ENCODE measurements at regions not wholly inside any gene's neighbourhood (a gene's known extent, or its start where the extent isn't known, plus 50 kb on each side); places are given as distances from the start of the nearest gene placed in this dataset.

DNA sequence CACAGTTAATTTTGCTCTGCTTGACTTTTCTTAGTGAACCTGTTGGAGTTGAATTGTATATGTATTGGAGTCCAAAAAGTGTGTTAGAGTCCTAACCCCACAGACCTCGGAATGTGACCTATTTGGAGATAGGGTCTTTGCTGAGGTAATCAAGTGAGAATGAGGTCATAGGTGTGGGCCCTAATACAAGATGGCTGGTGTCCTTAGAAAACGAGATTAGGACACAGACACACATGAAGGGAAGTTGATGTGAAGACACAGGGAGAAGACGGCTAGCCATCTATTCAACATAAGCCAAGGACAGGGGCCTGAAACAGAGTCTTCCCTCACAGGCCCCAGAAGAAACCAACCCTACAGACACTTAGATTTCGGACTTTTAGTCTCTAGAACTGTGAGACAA, 260.6 kb upstream of the NEBL start:
- Histone ChIP-seq H3K4me1 (ENCODE audit: control insufficient read depth in 5 of 5, insufficient read depth in 5 of 5, low read length in 5 of 5) (peaks cover 0 to 4% (median 0%) of the 10 kb centered on the region in 5 donors), H3K9me3 (ENCODE audit: control insufficient read depth in 4 of 4, insufficient read depth in 3 of 4, low read length in 3 of 4) (peaks cover 0 to 3% (median 0%) of the 10 kb centered on the region in 4 donors), H3K9ac (ENCODE audit: insufficient read depth in 1 of 2, low read length in 2 of 2) (no peak overlapping the region), H3K4me3 (no peak overlapping the region), H3K36me3 (ENCODE audit: control insufficient read depth in 4 of 4, insufficient read depth in 4 of 4, low read length in 4 of 4) (no peaks in the 10 kb centered on the region), H3K27me3 (ENCODE audit: control insufficient read depth in 3 of 3, insufficient read depth in 3 of 3, low read length in 2 of 3) (no peaks in the 10 kb centered on the region), H3K27ac (ENCODE audit: low read depth in 1 of 2, low read length in 1 of 2) (no peak overlapping the region)
- DNase-seq (no peak), ATAC-seq (ENCODE audit: insufficient read depth, low FRiP score) (no peak)
- TF ChIP-seq, protein P1, sequence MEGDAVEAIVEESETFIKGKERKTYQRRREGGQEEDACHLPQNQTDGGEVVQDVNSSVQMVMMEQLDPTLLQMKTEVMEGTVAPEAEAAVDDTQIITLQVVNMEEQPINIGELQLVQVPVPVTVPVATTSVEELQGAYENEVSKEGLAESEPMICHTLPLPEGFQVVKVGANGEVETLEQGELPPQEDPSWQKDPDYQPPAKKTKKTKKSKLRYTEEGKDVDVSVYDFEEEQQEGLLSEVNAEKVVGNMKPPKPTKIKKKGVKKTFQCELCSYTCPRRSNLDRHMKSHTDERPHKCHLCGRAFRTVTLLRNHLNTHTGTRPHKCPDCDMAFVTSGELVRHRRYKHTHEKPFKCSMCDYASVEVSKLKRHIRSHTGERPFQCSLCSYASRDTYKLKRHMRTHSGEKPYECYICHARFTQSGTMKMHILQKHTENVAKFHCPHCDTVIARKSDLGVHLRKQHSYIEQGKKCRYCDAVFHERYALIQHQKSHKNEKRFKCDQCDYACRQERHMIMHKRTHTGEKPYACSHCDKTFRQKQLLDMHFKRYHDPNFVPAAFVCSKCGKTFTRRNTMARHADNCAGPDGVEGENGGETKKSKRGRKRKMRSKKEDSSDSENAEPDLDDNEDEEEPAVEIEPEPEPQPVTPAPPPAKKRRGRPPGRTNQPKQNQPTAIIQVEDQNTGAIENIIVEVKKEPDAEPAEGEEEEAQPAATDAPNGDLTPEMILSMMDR (IDR thresholded peaks at IDR 0.05; ENCODE audit: control extremely low read depth, extremely low read depth), result no peak
- 75 to 78% methylated on average over 4 of the region's 4 CpGs for whole genome bisulfite sequencing, 2 donors

DNA sequence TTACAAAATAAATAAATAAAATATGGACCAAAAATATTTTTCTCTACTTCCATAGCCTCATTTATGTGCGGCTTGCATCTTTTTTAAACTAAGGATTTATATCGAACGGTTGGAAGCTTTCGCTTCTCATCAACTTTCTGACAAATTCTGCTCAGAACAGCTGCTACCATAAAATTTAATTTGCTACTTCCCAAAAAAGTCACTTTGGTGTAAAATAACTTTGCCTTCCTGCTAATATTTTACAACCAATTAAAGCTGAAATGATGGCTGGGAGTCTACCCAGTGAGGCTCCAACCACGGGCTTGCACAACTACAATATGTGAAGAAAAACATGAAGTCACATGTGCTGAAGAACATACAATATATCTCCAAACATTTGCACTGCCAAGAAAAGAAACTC, 253.1 kb upstream of the NEBL start:
- Histone ChIP-seq H3K36me3 (ENCODE audit: control insufficient read depth in 4 of 4, insufficient read depth in 4 of 4, low read length in 4 of 4) (no peaks in the 10 kb centered on the region), H3K4me3 (no peak overlapping the region), H3K27me3 (ENCODE audit: control insufficient read depth in 3 of 3, insufficient read depth in 3 of 3, low read length in 2 of 3) (no peaks in the 10 kb centered on the region), H3K4me1 (ENCODE audit: control insufficient read depth in 5 of 5, insufficient read depth in 5 of 5, low read length in 5 of 5) (peaks cover 0 to 10% (median 7%) of the 10 kb centered on the region in 5 donors), H3K9me3 (ENCODE audit: control insufficient read depth in 4 of 4, insufficient read depth in 3 of 4, low read length in 3 of 4) (no peaks in the 10 kb centered on the region), H3K27ac (ENCODE audit: low read depth in 1 of 2, low read length in 1 of 2) (no peak overlapping the region), H3K9ac (ENCODE audit: insufficient read depth in 1 of 2, low read length in 2 of 2) (no peak overlapping the region)
- WGBS, 2 donors, result 67 to 85% methylated on average over 5 of the region's 5 CpGs
- ATAC-seq (ENCODE audit: insufficient read depth, low FRiP score), result no peak
- TF ChIP-seq, protein P1 (IDR thresholded peaks at IDR 0.05; ENCODE audit: control extremely low read depth, extremely low read depth), result no peak
- DNase-seq, result peak in 2 of 3 donors; percentile 44 to 73

DNA sequence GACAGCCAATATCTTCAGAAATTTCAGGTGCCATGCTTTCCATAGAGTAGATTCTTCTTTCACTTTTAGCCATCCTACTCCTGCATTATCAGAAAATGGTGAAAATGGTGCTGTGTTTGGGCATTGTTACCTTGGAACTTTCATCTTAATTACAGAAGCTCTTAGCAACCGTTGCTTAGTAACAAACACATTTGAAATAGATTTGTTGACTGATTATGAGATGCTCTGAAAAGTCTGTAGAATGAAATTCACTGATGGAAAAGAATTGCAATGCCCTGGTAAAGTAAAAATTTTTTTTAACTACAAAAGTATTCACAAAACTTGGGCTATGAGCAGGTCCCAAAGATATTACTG, 249.3 kb upstream of the NEBL start:
- TF ChIP-seq, protein P1 (IDR thresholded peaks at IDR 0.05; ENCODE audit: control extremely low read depth, extremely low read depth), result no peak
- peaks cover 0 to 10% (median 7%) of the 10 kb centered on the region in 5 donors for H3K4me1 ChIP-seq (ENCODE audit: control insufficient read depth in 5 of 5, insufficient read depth in 5 of 5, low read length in 5 of 5)
- DNase-seq (peak in 1 of 3 donors; percentile 26), ATAC-seq (ENCODE audit: insufficient read depth, low FRiP score) (no peak)
- no peaks in the 10 kb centered on the region for H3K27me3 ChIP-seq (ENCODE audit: control insufficient read depth in 3 of 3, insufficient read depth in 3 of 3, low read length in 2 of 3)
- H3K36me3 ChIP-seq (ENCODE audit: control insufficient read depth in 4 of 4, insufficient read depth in 4 of 4, low read length in 4 of 4), result no peaks in the 10 kb centered on the region
- H3K9ac ChIP-seq (ENCODE audit: insufficient read depth in 1 of 2, low read length in 2 of 2), result no peak overlapping the region
- no peak overlapping the region for H3K27ac ChIP-seq (ENCODE audit: low read depth in 1 of 2, low read length in 1 of 2)
- H3K9me3 ChIP-seq (ENCODE audit: control insufficient read depth in 4 of 4, insufficient read depth in 3 of 4, low read length in 3 of 4), result no peaks in the 10 kb centered on the region
- WGBS, 2 donors, result 80 to 87% methylated on average over 1 of the region's 1 CpG
- no peak overlapping the region for H3K4me3 ChIP-seq

DNA sequence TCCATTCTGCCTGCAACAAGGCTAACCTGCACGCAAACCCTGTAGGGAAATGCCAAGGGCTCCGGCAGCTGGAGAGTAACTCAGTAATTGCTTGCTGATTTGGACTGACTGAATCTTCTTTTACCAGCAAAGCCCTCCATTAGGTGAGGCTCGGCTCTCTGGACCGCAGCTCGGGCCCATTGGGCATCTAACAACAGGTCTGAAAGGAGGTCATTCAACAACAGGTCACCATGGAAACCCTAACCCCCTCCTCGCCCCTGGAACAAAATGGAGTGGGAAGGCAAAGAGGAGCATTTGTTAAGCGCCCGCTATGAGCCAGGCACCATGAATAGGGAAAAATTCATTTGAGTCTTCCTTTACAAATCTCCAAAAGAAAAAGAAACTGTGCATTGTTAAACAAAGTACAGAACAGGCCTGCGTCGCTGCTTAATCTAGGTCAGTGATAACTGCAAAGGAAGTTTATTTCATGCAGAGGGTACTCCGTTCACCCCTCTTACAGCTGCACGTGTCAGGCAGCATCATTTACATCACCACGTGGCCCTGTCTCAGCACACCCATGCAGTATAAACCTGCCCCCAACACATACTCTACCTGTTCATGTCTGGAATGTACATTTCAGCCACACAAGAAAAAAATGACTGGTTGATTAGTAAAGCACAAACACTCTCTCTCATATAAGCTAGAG, 248.8 kb upstream of the NEBL start:
- Histone ChIP-seq H3K9ac (ENCODE audit: insufficient read depth in 1 of 2, low read length in 2 of 2) (no peak overlapping the region), H3K27me3 (ENCODE audit: control insufficient read depth in 3 of 3, insufficient read depth in 3 of 3, low read length in 2 of 3) (no peaks in the 10 kb centered on the region), H3K9me3 (ENCODE audit: control insufficient read depth in 4 of 4, insufficient read depth in 3 of 4, low read length in 3 of 4) (no peaks in the 10 kb centered on the region), H3K4me1 (ENCODE audit: control insufficient read depth in 5 of 5, insufficient read depth in 5 of 5, low read length in 5 of 5) (peaks cover 0 to 7% (median 3%) of the 10 kb centered on the region in 5 donors), H3K4me3 (no peak overlapping the region), H3K36me3 (ENCODE audit: control insufficient read depth in 4 of 4, insufficient read depth in 4 of 4, low read length in 4 of 4) (no peaks in the 10 kb centered on the region), H3K27ac (ENCODE audit: low read depth in 1 of 2, low read length in 1 of 2) (no peak overlapping the region)
- TF ChIP-seq, protein P1 (IDR thresholded peaks at IDR 0.05; ENCODE audit: control extremely low read depth, extremely low read depth), result no peak
- WGBS, 2 donors, result 74 to 79% methylated on average over 13 of the region's 13 CpGs
- DNase-seq (no peak), ATAC-seq (ENCODE audit: insufficient read depth, low FRiP score) (no peak)

All from lung (tissue), 11 donors.